K562 (cell line): ENCODE measurements at regions not wholly inside any gene's neighbourhood (a gene's known extent, or its start where the extent isn't known, plus 50 kb on each side); places are given as distances from the start of the nearest gene placed in this dataset.

Experiments used
- ATAC-seq: fragments of 200-7000 bp; cut with Tn5 transposase; 3 replicates; pipeline ENCODE4 v1.9.1; 2020; ENCODE audit warnings: moderate library complexity
- BruUV-seq: library from RNA; stranded (reverse); fragments of 400-500 nt; replicated peaks from 2 replicates; lab custom pipeline; 2021; lab: Mats Ljungman, UMichigan
- CTCF ChIA-PET: fragments of 300-600 bp; formaldehyde crosslinking; extraction: SDS; loops from one replicate; lab custom pipeline; 2021; ENCODE audit warnings: low intra/inter-chr PET ratio; lab: Yijun Ruan, JAX
- POLR2A ChIA-PET: fragments of 300-600, 350-650 bp; sonication (Branson Sonifier 250); formaldehyde crosslinking; extraction: SDS; loops from one replicate; lab custom pipeline; 2021; ENCODE audit warnings: antibody characterized with exemption, inconsistent platforms; lab: Yijun Ruan, JAX
- DNase-seq, 4 experiments: peaks; one replicate each; pipeline versions ENCODE4 v3.0.0 to v3.0.0-alpha.2; 2011 to 2018; ENCODE audit warnings: low spot score in 3 of 4, mixed read lengths in 3 of 4; ENCODE audit errors: extremely low read depth in 1 of 4
- FAIRE-seq: peaks from 2 replicates; lab custom pipeline; 2011; peaks lifted over from hg19 to GRCh38; lab: Jason Lieb, UNC
- H2AFZ ChIP-seq: 2 replicates; pipeline ENCODE4 v1.6.0; 2011; ENCODE audit warnings: low read depth, low read length, control low read depth, inconsistent platforms
- H3K27ac ChIP-seq: fragments of 200-600 bp; 3 replicates; pipeline ENCODE4 v1.8.0; 2011; ENCODE audit warnings: low read depth, mild to moderate bottlenecking, control low read depth, inconsistent platforms, low read length, moderate library complexity, mixed read lengths; ENCODE audit errors: extremely low read depth
- H3K27me3 ChIP-seq, 2 experiments: fragments of 300-600 bp in 1 of 2; 2 replicates in 1 of 2; 3 replicates in 1 of 2; pipeline versions ENCODE4 v1.6.0 to v1.8.0; 2011; ENCODE audit warnings: inconsistent platforms in 2 of 2, low read length in 2 of 2, mild to moderate bottlenecking in 1 of 2, mixed read lengths in 1 of 2, moderate library complexity in 1 of 2; ENCODE audit not compliant: control insufficient read depth in 2 of 2, insufficient read depth in 2 of 2
- H3K36me3 ChIP-seq: fragments of 300-600 bp; 3 replicates; pipeline ENCODE4 v1.8.0; 2011; ENCODE audit warnings: mild to moderate bottlenecking, low read length, inconsistent platforms; ENCODE audit not compliant: control insufficient read depth, insufficient read depth
- H3K4me1 ChIP-seq, 2 experiments: fragments of 200-600 bp in 1 of 2; replicated peaks in 1 of 2; 2 replicates in 1 of 2; 3 replicates in 1 of 2; pipeline versions ENCODE4 v1.5.1 to v1.8.0; 2011; ENCODE audit warnings: inconsistent platforms in 2 of 2, low read length in 2 of 2, mild to moderate bottlenecking in 1 of 2, mixed read lengths in 1 of 2, moderate library complexity in 1 of 2; ENCODE audit not compliant: control insufficient read depth in 2 of 2, insufficient read depth in 2 of 2
- H3K4me2 ChIP-seq: 2 replicates; pipeline ENCODE4 v1.6.1; 2011; ENCODE audit warnings: low read length, control low read depth, inconsistent platforms, mixed read lengths; ENCODE audit not compliant: insufficient read depth
- H3K4me3 ChIP-seq: fragments of 200-600 bp; sonication (generic), shearing (Covaris generic); 2 replicates; pipeline ENCODE4 v1.5.1; 2016; ENCODE audit warnings: control low read depth, inconsistent platforms
- H3K79me2 ChIP-seq: fragments of 200-600 bp; 3 replicates; pipeline ENCODE4 v1.8.0; 2011; ENCODE audit warnings: low read length, inconsistent platforms; ENCODE audit not compliant: control insufficient read depth, insufficient read depth
- H3K9ac ChIP-seq, 2 experiments: 2 replicates each; pipeline versions ENCODE4 v1.6.0 to v1.6.1; 2011; ENCODE audit warnings: low read depth in 2 of 2, low read length in 2 of 2, control low read depth in 1 of 2, inconsistent platforms in 1 of 2, mild to moderate bottlenecking in 1 of 2, mixed read lengths in 1 of 2; ENCODE audit not compliant: insufficient read depth in 1 of 2
- H3K9me1 ChIP-seq: one replicate; pipeline ENCODE4 v1.6.0; 2011; ENCODE audit warnings: inconsistent platforms, mild to moderate bottlenecking, low read length, moderate library complexity; ENCODE audit not compliant: control insufficient read depth, insufficient read depth
- H3K9me3 ChIP-seq: replicated peaks from 2 replicates; pipeline ENCODE4 v1.5.1; 2011; ENCODE audit warnings: low read depth, low read length, inconsistent platforms; ENCODE audit not compliant: control insufficient read depth, insufficient read depth
- H4K20me1 ChIP-seq: replicated peaks from 2 replicates; pipeline ENCODE4 v1.6.1; 2011; ENCODE audit warnings: low read length, inconsistent platforms, mixed read lengths; ENCODE audit not compliant: control insufficient read depth, insufficient read depth
- BMI1 ChIP-seq: fragments of 150-350 bp; IDR thresholded peaks from 2 replicates; pipeline ENCODE4 v1.6.1; 2014; ENCODE audit warnings: low read length
- DDX20 ChIP-seq: fragments of 450-650 bp; IDR thresholded peaks from 2 replicates; pipeline ENCODE4 v1.6.1; 2016; ENCODE audit warnings: missing genetic modification characterization, low read depth, mild to moderate bottlenecking, missing compliant biosample characterization, moderate library complexity
- LCOR ChIP-seq: sonication (generic); formaldehyde crosslinking; IDR thresholded peaks from 2 replicates; pipeline ENCODE4 v1.8.0; 2022; ENCODE audit warnings: mild to moderate bottlenecking, missing genetic modification reagents
- MCM3 ChIP-seq: fragments of 450-650 bp; IDR thresholded peaks from 2 replicates; pipeline ENCODE4 v1.6.1; 2016
- MITF ChIP-seq: IDR thresholded peaks from 2 replicates; pipeline ENCODE4 v1.6.1; 2014; ENCODE audit warnings: antibody characterized with exemption
- MLX ChIP-seq, 2 experiments: fragments of 450-650 bp in 1 of 2; sonication (generic) in 1 of 2; formaldehyde crosslinking; conservative IDR thresholded peaks; 2 replicates each; pipeline versions ENCODE4 v1.4.0 to v1.8.1; 2020 to 2022; ENCODE audit warnings: mild to moderate bottlenecking in 1 of 2, missing genetic modification reagents in 1 of 2
- MTA3 ChIP-seq: fragments of 450-650 bp; formaldehyde crosslinking; IDR thresholded peaks from 2 replicates; pipeline ENCODE4 v1.6.1; 2017; ENCODE audit warnings: mild to moderate bottlenecking, borderline replicate concordance
- NFYB ChIP-seq: IDR thresholded peaks from 2 replicates; pipeline ENCODE4 v1.6.1; 2011; ENCODE audit warnings: mild to moderate bottlenecking, moderate library complexity; ENCODE audit not compliant: insufficient read length; ENCODE audit errors: extremely low read depth
- SFPQ ChIP-seq: fragments of 200-400 bp; formaldehyde crosslinking; IDR thresholded peaks from 2 replicates; pipeline ENCODE4 v1.6.1; 2017; ENCODE audit warnings: mild to moderate bottlenecking, low read depth, low read length, moderate library complexity
- SMAD3 ChIP-seq: fragments of 450-650 bp; formaldehyde crosslinking; conservative IDR thresholded peaks from 2 replicates; pipeline ENCODE4 v1.4.0; 2020; ENCODE audit warnings: mild to moderate bottlenecking
- ZBTB1 ChIP-seq: sonication (generic); formaldehyde crosslinking; IDR thresholded peaks from 2 replicates; pipeline ENCODE4 v1.8.1; 2023; ENCODE audit warnings: missing genetic modification reagents, low read depth, mild to moderate bottlenecking, borderline replicate concordance
- ZNF121 ChIP-seq: sonication (generic); formaldehyde crosslinking; conservative IDR thresholded peaks from 2 replicates; pipeline ENCODE4 v1.8.0; 2022; ENCODE audit warnings: missing genetic modification reagents
- ZNF133 ChIP-seq: fragments of 250-450 bp; sonication (Bioruptor Pico); IDR thresholded peaks from 2 replicates; pipeline ENCODE4 v1.4.0; 2020; ENCODE audit warnings: mild to moderate bottlenecking
- ZNF217 ChIP-seq: sonication (generic); formaldehyde crosslinking; IDR thresholded peaks from 2 replicates; pipeline ENCODE4 v1.8.0; 2022; ENCODE audit warnings: mild to moderate bottlenecking, missing genetic modification reagents
- ZNF398 ChIP-seq: fragments of 250-450 bp; sonication (Bioruptor Pico); IDR thresholded peaks from 2 replicates; pipeline ENCODE4 v1.8.0; 2021; ENCODE audit warnings: moderate library complexity, mild to moderate bottlenecking, inconsistent platforms
- ZNF408 ChIP-seq: fragments of 250-450 bp; sonication (Bioruptor Pico); IDR thresholded peaks from 2 replicates; pipeline ENCODE4 v1.4.0; 2020; ENCODE audit warnings: low read depth, mild to moderate bottlenecking, moderate library complexity
- WGBS: fragments of 100-300 bp; shearing (Covaris generic); methylation state at CpG from one replicate; pipeline ENCODE4 v1.1.6; 2016; ENCODE audit warnings: low coverage, mixed read lengths; ENCODE audit not compliant: insufficient coverage; ENCODE audit errors: missing lambda C conversion rate; 5-methylcytosine and 5-hydroxymethylcytosine counted together
- in situ Hi-C: fragments of 300-500 bp; cut with MboI; formaldehyde crosslinking; loops from 4 replicates; pipeline ENCODE4 v1.15.0; 2018; ENCODE audit warnings: inconsistent platforms, mixed read lengths
- intact Hi-C: fragments of 100-400 bp; cut with micrococcal nuclease; formaldehyde crosslinking; loops from 2 replicates; pipeline ENCODE4 v1.14.2; 2022

- TF ChIP-seq ZNF217 (CRISPR knock-in tag) (no peak), ZNF133 (CRISPR knock-in tag) (no peak), ZNF398 (CRISPR knock-in tag) (no peak), MITF (no peak), DDX20 (tag) (no peak), LCOR (no peak), MTA3 (no peak)
Measured at GRCh38 chr1:2866422-2867086, 65.1 kb upstream of the TTC34 start (continued).

GRCh38 chr1:2867087-2867425 is 65.6 kb upstream of the TTC34 start:
- no peak overlapping the region for H2AFZ ChIP-seq
- DNase-seq (no peak), ATAC-seq (no peak), FAIRE-seq (no peak)
- intact Hi-C loops = no loop called here
- BruUV-seq = no TSS peak
- H3K9ac ChIP-seq = no peak overlapping the region
- ChIA-PET CTCF (no interaction called here), POLR2A (interaction anchor here (0.7 kb wide), 1 partner anchor 67 kb away, joined by 3 read pairs; no protein-coding TSS in a partner anchor)
- H3K36me3 ChIP-seq = no peaks in the 10 kb centered on the region
- H3K4me1 ChIP-seq = no peaks in the 10 kb centered on the region; a peak in 1 of 5 replicates
- no peaks in the 10 kb centered on the region for H3K9me3 ChIP-seq
- H3K4me3 ChIP-seq = no peak overlapping the region
- H3K9me1 ChIP-seq = no peaks in the 10 kb centered on the region
- no peak overlapping the region for H3K27ac ChIP-seq
- in situ Hi-C loops = no loop called here
- peaks cover 0 to 16% of the 10 kb centered on the region in 2 experiments; a peak in 2 of 5 replicates for H3K27me3 ChIP-seq
- H3K79me2 ChIP-seq = no peaks in the 10 kb centered on the region
- 1% methylated on average over 11 of the region's 11 CpGs for WGBS
- H4K20me1 ChIP-seq = no peaks in the 10 kb centered on the region
- H3K4me2 ChIP-seq = no peak overlapping the region
- TF ChIP-seq SMAD3 (CRISPR knock-in tag) (no peak), ZNF121 (CRISPR knock-in tag) (no peak), MLX (CRISPR knock-in tag; conservative IDR thresholded peaks at IDR 0.05) (no peak), NFYB (no peak), ZBTB1 (CRISPR knock-in tag) (no peak), BMI1 (no peak), SFPQ (no peak), ZNF408 (CRISPR knock-in tag) (no peak), MCM3 (no peak)
